ENCODE measurements at regions not wholly inside any gene's neighbourhood (a gene's known extent, or its start where the extent isn't known, plus 50 kb on each side); places are given as distances from the start of the nearest gene placed in this dataset.
A peak's percentile ranks its signal among the peaks of the same experiment; 100 is the strongest.
"Not testable (repeated sequence)": the region's sequence is repeated elsewhere in the genome, so short reads cannot be mapped to it uniquely, and the experiment has no call there.

DNA sequence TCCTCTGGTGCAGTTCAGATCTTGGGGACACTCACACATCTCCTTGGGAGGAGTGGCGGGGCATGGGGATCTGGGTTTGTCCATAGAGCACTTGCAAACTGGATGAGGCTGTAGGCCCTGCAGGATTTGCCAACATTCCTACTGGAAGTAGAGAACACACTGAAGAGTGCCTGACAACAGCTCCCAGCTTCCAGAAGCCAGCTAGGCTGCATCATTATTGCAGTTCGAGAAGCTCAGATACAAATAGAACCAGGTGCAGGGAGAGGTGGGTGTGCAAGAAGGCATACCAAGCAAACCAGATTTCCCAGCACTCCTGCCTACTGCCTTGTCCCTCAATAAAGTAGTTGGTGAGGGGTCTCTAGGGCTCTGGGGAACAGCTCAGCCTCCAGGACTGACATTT, 52.5 kb downstream of the RHOB start:
- DNase-seq (ENCODE audit: low read depth), result no peak
- TF ChIP-seq POLR2A (IDR thresholded peaks at IDR 0.05; ENCODE audit: extremely low read depth, insufficient read length), result no peak
- TF ChIP-seq, protein P1, sequence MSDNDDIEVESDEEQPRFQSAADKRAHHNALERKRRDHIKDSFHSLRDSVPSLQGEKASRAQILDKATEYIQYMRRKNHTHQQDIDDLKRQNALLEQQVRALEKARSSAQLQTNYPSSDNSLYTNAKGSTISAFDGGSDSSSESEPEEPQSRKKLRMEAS (IDR thresholded peaks at IDR 0.05; ENCODE audit: low read depth, low read length), result no peak
- TF ChIP-seq, protein P2, sequence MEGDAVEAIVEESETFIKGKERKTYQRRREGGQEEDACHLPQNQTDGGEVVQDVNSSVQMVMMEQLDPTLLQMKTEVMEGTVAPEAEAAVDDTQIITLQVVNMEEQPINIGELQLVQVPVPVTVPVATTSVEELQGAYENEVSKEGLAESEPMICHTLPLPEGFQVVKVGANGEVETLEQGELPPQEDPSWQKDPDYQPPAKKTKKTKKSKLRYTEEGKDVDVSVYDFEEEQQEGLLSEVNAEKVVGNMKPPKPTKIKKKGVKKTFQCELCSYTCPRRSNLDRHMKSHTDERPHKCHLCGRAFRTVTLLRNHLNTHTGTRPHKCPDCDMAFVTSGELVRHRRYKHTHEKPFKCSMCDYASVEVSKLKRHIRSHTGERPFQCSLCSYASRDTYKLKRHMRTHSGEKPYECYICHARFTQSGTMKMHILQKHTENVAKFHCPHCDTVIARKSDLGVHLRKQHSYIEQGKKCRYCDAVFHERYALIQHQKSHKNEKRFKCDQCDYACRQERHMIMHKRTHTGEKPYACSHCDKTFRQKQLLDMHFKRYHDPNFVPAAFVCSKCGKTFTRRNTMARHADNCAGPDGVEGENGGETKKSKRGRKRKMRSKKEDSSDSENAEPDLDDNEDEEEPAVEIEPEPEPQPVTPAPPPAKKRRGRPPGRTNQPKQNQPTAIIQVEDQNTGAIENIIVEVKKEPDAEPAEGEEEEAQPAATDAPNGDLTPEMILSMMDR (IDR thresholded peaks at IDR 0.05; ENCODE audit: low read depth, low read length), result no peak
- TF ChIP-seq MYC (IDR thresholded peaks at IDR 0.05; ENCODE audit: low read depth, low read length), result no peak

DNA sequence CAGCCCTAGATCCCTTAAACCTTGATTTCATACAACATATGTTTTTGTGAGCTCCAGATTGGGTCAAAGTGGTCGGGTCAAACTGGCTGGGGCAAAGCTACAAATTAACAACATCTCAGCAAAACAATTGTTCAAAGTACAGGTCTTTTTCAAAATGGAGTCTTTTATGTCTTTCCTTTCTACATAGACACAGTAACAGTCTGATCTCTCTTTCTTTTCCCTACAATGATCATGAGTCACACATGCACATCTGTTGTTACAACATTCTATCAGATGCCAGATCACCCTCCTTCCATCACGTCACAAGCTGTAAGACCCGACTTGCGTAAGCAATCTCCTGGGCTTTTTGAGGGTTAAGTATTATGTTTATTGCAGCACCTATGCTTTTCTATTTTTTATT, 55.1 kb downstream of the RHOB start:
- no peak overlapping the region for H3K4me3 ChIP-seq (ENCODE audit: low read depth, low read length)
- TF ChIP-seq, protein P1 (IDR thresholded peaks at IDR 0.05; ENCODE audit: low read depth, low read length), result peak; percentile 38; the same call in 1 of the 2 replicates
- peak; percentile 15; the same call in 1 of the 2 replicates for TF ChIP-seq MYC (IDR thresholded peaks at IDR 0.05; ENCODE audit: low read depth, low read length)
- no peak for TF ChIP-seq POLR2A (IDR thresholded peaks at IDR 0.05; ENCODE audit: extremely low read depth, insufficient read length)
- TF ChIP-seq, protein P2 (IDR thresholded peaks at IDR 0.05; ENCODE audit: low read depth, low read length), result no peak
- peak; percentile 94 for DNase-seq (ENCODE audit: low read depth)

More for the DNA sequence above, 52.5 kb downstream of the RHOB start:
- H3K4me3 ChIP-seq (ENCODE audit: low read depth, low read length), result no peak overlapping the region

DNA sequence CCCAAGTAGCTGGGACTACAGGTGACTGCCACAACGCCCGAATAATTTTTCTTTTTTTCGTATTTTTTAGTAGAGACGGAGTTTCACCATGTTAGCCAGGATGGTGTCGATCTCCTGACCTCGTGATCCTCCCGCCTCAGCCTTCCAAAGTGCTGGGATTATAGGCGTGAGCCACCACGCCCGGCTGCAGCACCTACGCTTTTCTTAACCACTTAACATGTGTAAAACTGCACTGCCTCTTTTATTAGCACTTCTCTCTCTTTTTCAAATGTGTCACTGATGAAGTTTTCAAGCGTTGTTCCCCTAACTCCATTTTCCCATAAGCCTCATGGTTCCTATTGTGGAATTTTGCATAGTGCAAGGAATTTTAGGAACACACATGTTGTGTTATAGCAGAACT, 55.6 kb downstream of the RHOB start:
- DNase-seq (ENCODE audit: low read depth); H3K4me3 ChIP-seq (ENCODE audit: low read depth, low read length): not testable (repeated sequence)

DNA sequence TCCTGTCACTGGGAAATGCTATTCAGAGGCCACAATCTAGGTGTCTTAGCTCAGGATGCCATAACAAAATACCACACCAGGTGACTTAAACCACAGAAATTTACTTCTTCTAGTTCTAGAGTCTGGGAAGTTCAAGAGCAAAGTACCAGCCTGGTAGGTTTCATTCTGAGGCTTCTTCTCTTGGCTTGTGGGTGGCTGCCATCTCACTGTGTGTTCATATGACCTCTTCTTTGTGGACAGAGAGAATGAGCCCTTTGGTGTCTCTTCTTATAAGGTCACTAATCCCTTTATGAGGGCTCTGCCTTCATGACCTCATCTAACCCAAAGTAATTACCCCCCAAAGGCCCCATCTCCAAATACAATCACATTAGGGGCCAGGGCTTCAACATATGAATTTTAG, 57.3 kb downstream of the RHOB start:
- H3K4me3 ChIP-seq (ENCODE audit: low read depth, low read length), result no peak overlapping the region
- no peak for TF ChIP-seq POLR2A (IDR thresholded peaks at IDR 0.05; ENCODE audit: extremely low read depth, insufficient read length)
- TF ChIP-seq MYC (IDR thresholded peaks at IDR 0.05; ENCODE audit: low read depth, low read length), result no peak
- TF ChIP-seq, protein P1 (IDR thresholded peaks at IDR 0.05; ENCODE audit: low read depth, low read length), result no peak
- TF ChIP-seq, protein P2 (IDR thresholded peaks at IDR 0.05; ENCODE audit: low read depth, low read length), result no peak
- DNase-seq (ENCODE audit: low read depth), result no peak

DNA sequence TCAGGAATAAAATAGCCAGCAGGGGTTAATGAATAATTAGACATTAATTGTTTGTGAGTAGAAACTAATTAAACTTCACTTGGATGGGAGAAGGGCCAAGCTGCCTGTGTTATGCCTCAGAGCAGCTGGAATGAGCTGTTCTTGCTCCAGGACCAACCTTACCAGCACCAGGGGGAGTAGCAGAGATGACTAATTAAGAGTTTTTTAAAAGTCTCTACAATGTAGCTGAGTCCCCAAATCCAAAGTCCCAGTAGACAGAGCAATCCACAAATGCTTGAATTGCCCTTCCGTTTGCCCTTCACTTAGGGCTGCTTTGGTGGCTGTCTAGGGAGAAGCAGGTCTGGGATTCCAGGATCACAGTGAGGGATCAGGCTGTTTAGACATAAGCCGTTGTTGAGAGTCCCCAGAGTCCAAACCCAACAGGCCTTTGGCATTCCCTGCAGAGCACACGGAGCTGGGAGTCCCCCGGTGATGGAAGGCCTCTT, 59.4 kb downstream of the RHOB start:
- DNase-seq (ENCODE audit: low read depth), result no peak
- no peak for TF ChIP-seq MYC (IDR thresholded peaks at IDR 0.05; ENCODE audit: low read depth, low read length)
- H3K4me3 ChIP-seq (ENCODE audit: low read depth, low read length), result no peak overlapping the region

DNA sequence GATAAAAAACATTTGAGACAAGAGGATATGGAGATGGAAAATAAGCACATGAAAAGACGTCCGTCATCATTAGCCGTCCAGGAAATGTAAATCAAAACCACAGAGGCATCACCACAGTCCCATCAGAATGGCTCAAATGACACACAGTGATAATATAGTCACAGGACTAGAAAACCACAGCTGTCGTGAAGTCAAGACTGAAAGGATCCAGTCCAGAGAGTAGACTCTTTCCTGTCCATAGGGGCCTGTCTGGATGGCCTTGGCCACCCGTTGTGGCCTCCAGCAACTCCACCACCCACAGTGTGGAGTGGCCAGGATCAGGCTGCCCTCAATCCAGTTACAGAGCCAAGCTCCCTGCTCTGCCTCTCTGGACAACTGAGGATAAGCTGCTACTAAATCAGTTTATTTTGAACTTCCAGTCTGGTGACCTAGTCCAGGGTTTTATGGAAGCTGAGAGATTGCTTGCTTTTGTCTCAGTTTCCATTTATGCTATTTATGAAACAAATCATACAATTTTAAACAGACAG, 60.4 kb downstream of the RHOB start:
- H3K4me3 ChIP-seq (ENCODE audit: low read depth, low read length), result no peak overlapping the region
- DNase-seq (ENCODE audit: low read depth), result peak; percentile 47
- TF ChIP-seq, protein P1 (IDR thresholded peaks at IDR 0.05; ENCODE audit: low read depth, low read length), result no peak
- TF ChIP-seq POLR2A (IDR thresholded peaks at IDR 0.05; ENCODE audit: extremely low read depth, insufficient read length), result no peak
- TF ChIP-seq MYC (IDR thresholded peaks at IDR 0.05; ENCODE audit: low read depth, low read length), result no peak
- TF ChIP-seq, protein P2 (IDR thresholded peaks at IDR 0.05; ENCODE audit: low read depth, low read length), result no peak

DNA sequence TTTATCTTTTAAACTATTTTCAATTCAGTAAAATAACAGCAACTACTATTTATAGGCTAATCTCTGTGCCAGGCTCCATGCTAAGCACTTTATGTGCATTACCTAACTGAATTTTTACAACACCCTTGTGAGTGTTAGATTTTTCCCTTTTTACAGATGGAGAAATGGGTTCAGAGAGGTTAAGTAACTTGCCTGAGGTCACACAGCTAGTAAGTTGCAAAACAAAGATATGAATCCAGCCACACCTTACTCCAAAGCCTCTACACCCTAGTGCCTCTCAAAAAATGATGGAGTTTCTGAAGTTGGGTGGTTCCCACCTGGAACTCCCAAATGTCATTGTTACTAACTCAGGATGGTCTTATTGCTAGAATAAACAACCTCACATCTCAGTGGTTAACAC, 60.8 kb downstream of the RHOB start:
- no peak for TF ChIP-seq MYC (IDR thresholded peaks at IDR 0.05; ENCODE audit: low read depth, low read length)
- no peak for TF ChIP-seq POLR2A (IDR thresholded peaks at IDR 0.05; ENCODE audit: extremely low read depth, insufficient read length)
- TF ChIP-seq, protein P1 (IDR thresholded peaks at IDR 0.05; ENCODE audit: low read depth, low read length), result no peak
- TF ChIP-seq, protein P2 (IDR thresholded peaks at IDR 0.05; ENCODE audit: low read depth, low read length), result no peak
- DNase-seq (ENCODE audit: low read depth), result no peak
- no peak overlapping the region for H3K4me3 ChIP-seq (ENCODE audit: low read depth, low read length)
